Astrocyte of the cerebellum (primary cell): ENCODE measurements at regions not wholly inside any gene's neighbourhood (a gene's known extent, or its start where the extent isn't known, plus 50 kb on each side); places are given as distances from the start of the nearest gene placed in this dataset.
"Not testable (repeated sequence)": the region's sequence is repeated elsewhere in the genome, so short reads cannot be mapped to it uniquely, and the experiment has no call there.

ENCODE experiments used
- DNase-seq: peaks from one replicate; pipeline ENCODE4 v3.0.0-alpha.2; 2011; ENCODE audit warnings: low read depth
- H3K4me3 ChIP-seq: 2 replicates; pipeline ENCODE4 v1.5.1; 2011; ENCODE audit warnings: mild to moderate bottlenecking, low read depth, low read length, moderate library complexity
- in situ Hi-C: cut with HindIII; loops from 2 replicates; pipeline ENCODE4 v1.10.0; 2017; ENCODE audit warnings: low sequenced_read_pairs
- TF ChIP-seq, protein P1 (sequence below): IDR thresholded peaks from 2 replicates; pipeline ENCODE4 v1.5.1; 2012; ENCODE audit warnings: low read length, low read depth, moderate library complexity, mild to moderate bottlenecking; ENCODE audit errors: missing control alignments

GRCh38 chr20:5463007-5463686 lies 146.4 kb upstream of the PROKR2 start:
- H3K4me3 ChIP-seq, result no peak overlapping the region
- TF ChIP-seq, protein P1, sequence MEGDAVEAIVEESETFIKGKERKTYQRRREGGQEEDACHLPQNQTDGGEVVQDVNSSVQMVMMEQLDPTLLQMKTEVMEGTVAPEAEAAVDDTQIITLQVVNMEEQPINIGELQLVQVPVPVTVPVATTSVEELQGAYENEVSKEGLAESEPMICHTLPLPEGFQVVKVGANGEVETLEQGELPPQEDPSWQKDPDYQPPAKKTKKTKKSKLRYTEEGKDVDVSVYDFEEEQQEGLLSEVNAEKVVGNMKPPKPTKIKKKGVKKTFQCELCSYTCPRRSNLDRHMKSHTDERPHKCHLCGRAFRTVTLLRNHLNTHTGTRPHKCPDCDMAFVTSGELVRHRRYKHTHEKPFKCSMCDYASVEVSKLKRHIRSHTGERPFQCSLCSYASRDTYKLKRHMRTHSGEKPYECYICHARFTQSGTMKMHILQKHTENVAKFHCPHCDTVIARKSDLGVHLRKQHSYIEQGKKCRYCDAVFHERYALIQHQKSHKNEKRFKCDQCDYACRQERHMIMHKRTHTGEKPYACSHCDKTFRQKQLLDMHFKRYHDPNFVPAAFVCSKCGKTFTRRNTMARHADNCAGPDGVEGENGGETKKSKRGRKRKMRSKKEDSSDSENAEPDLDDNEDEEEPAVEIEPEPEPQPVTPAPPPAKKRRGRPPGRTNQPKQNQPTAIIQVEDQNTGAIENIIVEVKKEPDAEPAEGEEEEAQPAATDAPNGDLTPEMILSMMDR, result no peak
- in situ Hi-C loops, result no loop called here
- no peak for DNase-seq

GRCh38 chr20:5453745-5454144 lies 137.0 kb upstream of the PROKR2 start:
- DNase-seq, H3K4me3 ChIP-seq, in situ Hi-C loops: not testable (repeated sequence)

DNA sequence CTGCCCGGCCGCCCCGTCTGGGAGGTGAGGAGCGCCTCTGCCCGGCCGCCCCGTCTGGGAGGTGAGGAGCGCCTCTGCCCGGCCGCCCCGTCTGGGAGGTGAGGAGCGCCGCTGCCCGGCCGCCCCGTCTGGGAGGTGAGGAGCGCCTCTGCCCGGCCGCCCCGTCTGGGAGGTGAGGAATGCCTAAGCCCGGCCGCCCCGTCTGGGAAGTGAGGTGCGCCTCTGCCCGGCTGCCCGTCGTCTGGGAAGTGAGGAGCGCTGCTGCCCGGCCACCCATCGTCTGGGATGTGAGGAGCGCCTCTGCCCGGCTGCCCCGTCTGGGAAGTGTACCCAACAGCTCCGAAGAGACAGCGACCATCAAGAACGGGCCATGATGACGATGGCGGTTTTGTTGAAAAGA lies 136.6 kb upstream of the PROKR2 start:
- DNase-seq, H3K4me3 ChIP-seq, in situ Hi-C loops: not testable (repeated sequence)

DNA sequence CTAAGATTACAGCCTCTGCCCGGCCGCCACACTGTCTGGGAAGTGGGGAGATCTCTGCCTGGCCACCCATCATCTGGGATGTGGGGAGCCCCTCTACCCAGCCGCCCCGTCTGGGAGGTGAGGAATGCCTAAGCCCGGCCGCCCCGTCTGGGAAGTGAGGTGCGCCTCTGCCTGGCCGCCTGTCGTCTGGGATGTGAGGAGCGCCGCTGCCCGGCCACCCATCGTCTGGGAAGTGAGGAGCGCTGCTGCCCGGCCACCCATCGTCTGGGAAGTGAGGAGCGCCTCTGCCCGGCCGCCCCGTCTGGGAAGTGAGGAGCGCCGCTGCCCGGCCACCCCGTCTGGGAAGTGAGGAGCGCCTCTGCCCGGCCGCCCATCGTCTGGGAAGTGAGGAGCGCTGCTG lies 135.9 kb upstream of the PROKR2 start:
- in situ Hi-C loops, H3K4me3 ChIP-seq, DNase-seq: not testable (repeated sequence)

GRCh38 chr20:5452286-5452685 lies 135.5 kb upstream of the PROKR2 start:
- H3K4me3 ChIP-seq, DNase-seq, in situ Hi-C loops: not testable (repeated sequence)

GRCh38 chr20:5451643-5452210 lies 135.0 kb upstream of the PROKR2 start:
- in situ Hi-C loops, result no loop called here
- DNase-seq, result no peak
- TF ChIP-seq, protein P1, result no peak
- no peak overlapping the region for H3K4me3 ChIP-seq

GRCh38 chr20:5448449-5449118 lies 131.8 kb upstream of the PROKR2 start:
- DNase-seq, result peak; percentile 3
- H3K4me3 ChIP-seq, result no peak overlapping the region
- in situ Hi-C loops, result loop anchor here (10.0 kb wide), 1 partner anchor 244 kb away; no protein-coding TSS in a partner anchor
- TF ChIP-seq, protein P1, result peak; percentile 75

- TF ChIP-seq, protein P1, result no peak
- H3K4me3 ChIP-seq, result no peak overlapping the region
- in situ Hi-C loops, result loop anchor here (10.0 kb wide), 1 partner anchor 242 kb away; no protein-coding TSS in a partner anchor
- no peak for DNase-seq
These were observed 130.4 kb upstream of the PROKR2 start for GRCh38 chr20:5447188-5447587.
